H1 (cell line): ENCODE measurements at regions not wholly inside any gene's neighbourhood (a gene's known extent, or its start where the extent isn't known, plus 50 kb on each side); places are given as distances from the start of the nearest gene placed in this dataset.

Source experiments
- JUN ChIP-seq: IDR thresholded peaks from 2 replicates; pipeline ENCODE4 v1.6.1; 2011; ENCODE audit warnings: low read depth, mild to moderate bottlenecking, improper control_type of control experiment, low read length
- POU5F1 ChIP-seq: IDR thresholded peaks from 2 replicates; pipeline ENCODE4 v1.6.1; 2011; ENCODE audit warnings: low read depth, mild to moderate bottlenecking, low read length, moderate library complexity

DNA sequence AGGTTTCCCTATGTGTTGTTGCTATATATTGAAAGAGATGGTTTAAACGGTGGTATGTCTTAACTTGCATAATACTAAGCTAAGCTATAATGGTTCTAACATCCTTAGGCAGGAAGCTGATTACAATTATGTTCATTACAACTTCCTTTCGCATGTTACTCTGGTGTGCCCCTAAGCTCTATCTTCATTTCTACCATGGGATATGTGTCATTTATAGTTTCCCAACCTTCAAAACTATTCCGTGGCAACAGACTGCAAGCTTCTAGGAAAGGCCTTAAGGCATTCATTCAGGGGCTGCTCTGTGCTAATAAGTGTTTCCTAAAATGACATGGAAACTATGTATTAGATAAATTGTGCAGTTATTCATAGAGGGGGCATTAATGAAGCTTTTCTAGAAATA is 294.6 kb downstream of the GXYLT1 start (continued):
- no peak for TF ChIP-seq JUN
- TF ChIP-seq POU5F1, result no peak
